Esophagus squamous epithelium (tissue), 5 donors: ENCODE measurements at regions not wholly inside any gene's neighbourhood (a gene's known extent, or its start where the extent isn't known, plus 50 kb on each side); places are given as distances from the start of the nearest gene placed in this dataset.

Experiments used
- DNase-seq: peaks from one replicate; lab custom pipeline; 2025; lab: John Stamatoyannopoulos, UW
- H3K27ac ChIP-seq, 4 donors: fragments of 200-600 bp; sonication (generic); one replicate each; pipeline ENCODE4 v1.5.1; 2016 to 2019; ENCODE audit warnings: mild to moderate bottlenecking in 1 of 4
- H3K27me3 ChIP-seq, 4 donors: fragments of 200-600 bp; sonication (generic); 1 replicate in 3 of 4; 2 replicates in 1 of 4; pipeline versions ENCODE4 v1.5.1 to v1.6.0; 2017 to 2021; ENCODE audit warnings: antibody characterized with exemption in 1 of 4
- H3K36me3 ChIP-seq, 3 donors: fragments of 200-600 bp; sonication (generic); one replicate each; pipeline ENCODE4 v1.5.1; 2016 to 2019
- H3K4me1 ChIP-seq, 3 donors: fragments of 200-600 bp; sonication (generic); one replicate each; pipeline ENCODE4 v1.5.1; 2017 to 2019
- H3K4me3 ChIP-seq, 4 donors: fragments of 200-600 bp; sonication (generic); 1 replicate in 3 of 4; 2 replicates in 1 of 4; pipeline ENCODE4 v1.5.1; 2016 to 2019; ENCODE audit warnings: mild to moderate bottlenecking in 2 of 4, moderate library complexity in 1 of 4
- H3K9me3 ChIP-seq, 3 donors: fragments of 200-600 bp; sonication (generic); one replicate each; pipeline ENCODE4 v1.5.1; 2016 to 2019
- POLR2A ChIP-seq, 4 donors: fragments of 450-650 bp; IDR thresholded peaks; one replicate each; pipeline ENCODE4 v1.6.1; 2017; ENCODE audit warnings: antibody characterized with exemption in 4 of 4, mild to moderate bottlenecking in 4 of 4, moderate library complexity in 3 of 4
- WGBS, 2 donors: methylation state at CpG; one replicate each; pipeline ENCODE4 v1.1.5; 2018; 5-methylcytosine and 5-hydroxymethylcytosine counted together
- intact Hi-C: fragments of 100-400 bp; cut with DNase I; formaldehyde crosslinking; loops from one replicate; pipeline ENCODE4 v1.15.0; 2022
- TF ChIP-seq, protein P1 (sequence below), 6 experiments: fragments of 450-650 bp in 4 of 6; fragments of 200-600 bp in 2 of 6; sonication (generic) in 2 of 6; IDR thresholded peaks; one replicate each; pipeline ENCODE4 v1.5.1; 2016 to 2019; ENCODE audit warnings: antibody characterized with exemption in 6 of 6, mild to moderate bottlenecking in 4 of 6, moderate library complexity in 4 of 6
- donor health status: DM: yes; HTN: yes; CAD: no.

DNA sequence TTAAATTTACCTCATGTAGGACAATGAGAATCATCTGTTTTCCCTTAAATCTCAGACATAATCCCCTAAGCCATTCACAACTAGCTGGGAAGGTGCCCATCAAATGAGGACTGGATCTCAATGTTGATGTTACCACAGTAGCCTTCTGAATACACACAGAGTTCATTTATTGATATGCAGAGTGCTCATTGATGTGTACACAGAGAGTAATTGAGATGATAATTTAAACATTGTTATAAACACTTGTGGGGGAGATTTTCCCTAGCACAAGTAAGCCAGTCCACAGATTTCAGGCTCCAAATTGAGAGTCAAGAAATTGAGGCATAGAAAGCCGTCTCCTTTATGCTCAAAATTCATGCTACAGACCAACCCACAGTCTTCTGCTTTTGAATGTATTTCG, 273.4 kb upstream of the TRPC5 start:
- Histone ChIP-seq H3K36me3 (no peaks in the 10 kb centered on the region), H3K4me3 (no peak overlapping the region), H3K27ac (no peak overlapping the region), H3K9me3 (no peaks in the 10 kb centered on the region), H3K4me1 (no peaks in the 10 kb centered on the region), H3K27me3 (no peaks in the 10 kb centered on the region)
- intact Hi-C loops = no loop called here
- TF ChIP-seq POLR2A (IDR thresholded peaks at IDR 0.05) = no peak
- TF ChIP-seq, protein P1, sequence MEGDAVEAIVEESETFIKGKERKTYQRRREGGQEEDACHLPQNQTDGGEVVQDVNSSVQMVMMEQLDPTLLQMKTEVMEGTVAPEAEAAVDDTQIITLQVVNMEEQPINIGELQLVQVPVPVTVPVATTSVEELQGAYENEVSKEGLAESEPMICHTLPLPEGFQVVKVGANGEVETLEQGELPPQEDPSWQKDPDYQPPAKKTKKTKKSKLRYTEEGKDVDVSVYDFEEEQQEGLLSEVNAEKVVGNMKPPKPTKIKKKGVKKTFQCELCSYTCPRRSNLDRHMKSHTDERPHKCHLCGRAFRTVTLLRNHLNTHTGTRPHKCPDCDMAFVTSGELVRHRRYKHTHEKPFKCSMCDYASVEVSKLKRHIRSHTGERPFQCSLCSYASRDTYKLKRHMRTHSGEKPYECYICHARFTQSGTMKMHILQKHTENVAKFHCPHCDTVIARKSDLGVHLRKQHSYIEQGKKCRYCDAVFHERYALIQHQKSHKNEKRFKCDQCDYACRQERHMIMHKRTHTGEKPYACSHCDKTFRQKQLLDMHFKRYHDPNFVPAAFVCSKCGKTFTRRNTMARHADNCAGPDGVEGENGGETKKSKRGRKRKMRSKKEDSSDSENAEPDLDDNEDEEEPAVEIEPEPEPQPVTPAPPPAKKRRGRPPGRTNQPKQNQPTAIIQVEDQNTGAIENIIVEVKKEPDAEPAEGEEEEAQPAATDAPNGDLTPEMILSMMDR (IDR thresholded peaks at IDR 0.05) = no peak
- WGBS, 2 donors = 39 to 56% methylated on average over 2 of the region's 2 CpGs
- DNase-seq = no peak

DNA sequence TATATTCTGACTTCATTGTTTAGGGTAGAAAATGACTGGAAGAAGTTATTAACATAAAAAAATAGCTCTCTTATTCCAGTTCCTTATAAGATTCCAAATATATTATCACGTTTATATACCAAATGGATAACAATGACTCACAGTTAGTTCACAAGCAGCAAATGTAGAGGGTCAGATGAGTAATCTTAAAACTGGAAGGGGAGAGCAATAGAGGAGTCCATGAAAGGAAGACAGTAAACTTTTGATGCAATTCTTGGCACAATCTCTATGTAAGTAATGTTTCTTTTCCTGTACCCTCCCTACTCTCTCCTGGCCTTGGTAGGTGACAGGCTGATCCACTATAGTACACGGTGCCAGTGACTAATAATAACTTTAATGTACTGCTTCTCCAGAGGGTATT, 259.0 kb upstream of the TRPC5 start:
- no peaks in the 10 kb centered on the region for H3K9me3 ChIP-seq
- no peaks in the 10 kb centered on the region for H3K4me1 ChIP-seq
- 31% methylated on average over 1 to 2 of the region's 2 CpGs for WGBS, 2 donors
- intact Hi-C loops = no loop called here
- no peak for DNase-seq
- H3K36me3 ChIP-seq = no peaks in the 10 kb centered on the region
- no peaks in the 10 kb centered on the region for H3K27me3 ChIP-seq
- H3K4me3 ChIP-seq = no peak overlapping the region
- TF ChIP-seq, protein P1 (IDR thresholded peaks at IDR 0.05) = no peak
- TF ChIP-seq POLR2A (IDR thresholded peaks at IDR 0.05) = no peak
- no peak overlapping the region for H3K27ac ChIP-seq

DNA sequence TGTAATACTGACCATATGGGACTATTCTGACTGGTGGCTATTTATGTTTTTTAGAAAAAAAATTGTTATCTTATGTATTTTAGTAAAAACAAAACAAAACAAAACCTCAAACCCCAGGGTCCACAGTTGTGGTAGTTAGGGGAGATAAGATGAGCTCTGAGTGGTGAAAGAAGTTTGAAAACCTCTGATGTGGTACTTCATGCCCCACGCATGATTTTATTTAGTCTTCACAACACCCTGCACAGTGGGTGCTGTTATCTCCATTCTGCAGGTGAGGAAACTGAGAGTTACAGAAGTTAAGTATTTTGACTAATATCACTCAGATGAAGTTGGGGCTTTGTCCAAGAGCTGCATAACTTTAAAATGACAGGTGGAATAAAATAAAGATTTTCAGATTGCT, 230.6 kb upstream of the TRPC5 start:
- DNase-seq = no peak
- TF ChIP-seq, protein P1 (IDR thresholded peaks at IDR 0.05) = no peak
- no peak for TF ChIP-seq POLR2A (IDR thresholded peaks at IDR 0.05)
- H3K27me3 ChIP-seq = no peaks in the 10 kb centered on the region
- no peaks in the 10 kb centered on the region for H3K36me3 ChIP-seq
- H3K4me3 ChIP-seq = no peak overlapping the region
- no peaks in the 10 kb centered on the region for H3K4me1 ChIP-seq
- no peak overlapping the region for H3K27ac ChIP-seq
- intact Hi-C loops = no loop called here
- no peaks in the 10 kb centered on the region for H3K9me3 ChIP-seq
- WGBS, 2 donors = 67 to 100% methylated on average over 1 of the region's 1 CpG

DNA sequence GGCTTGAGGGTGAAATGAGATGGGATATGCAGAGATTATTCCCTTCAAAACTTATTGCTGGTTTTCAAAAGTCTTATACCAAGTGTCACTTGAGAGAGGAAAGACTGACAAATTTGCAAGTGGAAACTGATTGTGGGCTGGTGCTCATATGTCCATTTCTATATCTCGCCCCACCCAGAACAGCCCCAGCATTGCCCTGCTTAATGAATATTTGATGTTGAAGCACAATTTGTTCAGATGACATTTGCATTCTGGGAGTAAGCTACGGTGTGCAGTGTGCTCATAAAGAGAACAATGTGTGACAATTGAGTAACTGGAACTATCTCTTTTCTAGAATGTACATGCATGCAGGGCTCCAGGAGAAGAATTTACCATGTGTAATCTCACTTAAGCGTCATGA, 223.5 kb upstream of the TRPC5 start:
- TF ChIP-seq POLR2A (IDR thresholded peaks at IDR 0.05) = no peak
- TF ChIP-seq, protein P1 (IDR thresholded peaks at IDR 0.05) = no peak
- intact Hi-C loops = no loop called here
- no peak for DNase-seq
- Histone ChIP-seq H3K36me3 (no peaks in the 10 kb centered on the region), H3K9me3 (no peaks in the 10 kb centered on the region), H3K27ac (no peak overlapping the region), H3K4me3 (no peak overlapping the region), H3K4me1 (no peaks in the 10 kb centered on the region), H3K27me3 (no peaks in the 10 kb centered on the region)
- 60% methylated on average over 3 of the region's 3 CpGs for WGBS, 2 donors

DNA sequence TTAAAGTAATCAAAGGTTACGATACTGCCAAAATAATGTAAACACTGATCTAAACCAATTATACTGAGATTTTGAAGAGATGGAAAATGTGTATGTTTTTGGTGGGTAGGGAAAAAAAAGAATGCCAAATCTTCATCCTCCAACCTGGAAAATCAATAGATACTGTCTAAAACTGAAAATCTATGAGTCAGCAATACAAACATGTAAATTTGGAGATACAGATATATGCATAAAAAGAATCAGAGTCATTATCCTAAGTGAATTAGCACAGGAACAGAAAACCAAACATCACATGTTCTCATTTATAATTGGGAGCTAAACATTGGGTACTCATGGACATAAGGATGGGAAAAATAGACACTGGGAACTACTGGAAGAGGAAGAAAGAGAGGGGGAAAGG, 197.4 kb upstream of the TRPC5 start:
- intact Hi-C loops = no loop called here
- TF ChIP-seq, protein P1 (IDR thresholded peaks at IDR 0.05) = no peak
- TF ChIP-seq POLR2A (IDR thresholded peaks at IDR 0.05) = no peak
- 63 to 89% methylated on average over 1 of the region's 1 CpG for WGBS, 2 donors

More for the DNA sequence above, 197.4 kb upstream of the TRPC5 start:
- Histone ChIP-seq H3K27me3 (no peaks in the 10 kb centered on the region), H3K27ac (no peak overlapping the region), H3K36me3 (no peaks in the 10 kb centered on the region), H3K4me1 (no peaks in the 10 kb centered on the region), H3K4me3 (no peak overlapping the region), H3K9me3 (no peaks in the 10 kb centered on the region)
- no peak for DNase-seq
